Calu3 (cell line): ENCODE measurements at regions not wholly inside any gene's neighbourhood (a gene's known extent, or its start where the extent isn't known, plus 50 kb on each side); places are given as distances from the start of the nearest gene placed in this dataset.

Experiments used
- BruUV-seq: library from RNA; stranded (reverse); fragments of 400-500 nt; replicated peaks from 2 replicates; lab custom pipeline; 2021; lab: Mats Ljungman, UMichigan
- CTCF ChIA-PET: fragments of 300-600 bp; sonication (Branson Sonifier 250); formaldehyde crosslinking; loops from one replicate; lab custom pipeline; 2022; ENCODE audit warnings: antibody characterized with exemption; lab: Charles Lee
- DNase-seq: peaks from one replicate; pipeline ENCODE4 v3.0.0; 2022
- H3K27ac Mint-ChIP-seq: one replicate; pipeline ENCODE4 v1.8.0; 2022; ENCODE audit warnings: mixed read lengths; ENCODE audit not compliant: unreplicated experiment
- H3K27me3 Mint-ChIP-seq: one replicate; pipeline ENCODE4 v1.8.0; 2022; ENCODE audit warnings: mixed read lengths; ENCODE audit not compliant: unreplicated experiment
- H3K36me3 Mint-ChIP-seq: one replicate; pipeline ENCODE4 v1.8.0; 2022; ENCODE audit warnings: mild to moderate bottlenecking, moderate library complexity, mixed read lengths; ENCODE audit not compliant: insufficient read depth, unreplicated experiment
- H3K4me1 Mint-ChIP-seq: one replicate; pipeline ENCODE4 v1.8.0; 2022; ENCODE audit warnings: mild to moderate bottlenecking, low read depth, mixed read lengths; ENCODE audit not compliant: unreplicated experiment
- H3K4me3 Mint-ChIP-seq: one replicate; pipeline ENCODE4 v1.8.0; 2022; ENCODE audit warnings: mild to moderate bottlenecking, low read depth, moderate library complexity, mixed read lengths; ENCODE audit not compliant: unreplicated experiment
- H3K9me3 Mint-ChIP-seq: one replicate; pipeline ENCODE4 v1.8.0; 2022; ENCODE audit warnings: low read depth, mixed read lengths; ENCODE audit not compliant: unreplicated experiment
- CTCF ChIP-seq: fragments of 200-600 bp; IDR thresholded peaks from one replicate; pipeline ENCODE4 v1.8.0; 2022; ENCODE audit warnings: antibody characterized with exemption; ENCODE audit not compliant: unreplicated experiment
- intact Hi-C: fragments of 100-400 bp; cut with micrococcal nuclease; formaldehyde crosslinking; loops from one replicate; pipeline ENCODE4 v1.10.0; 2022; ENCODE audit not compliant: unreplicated experiment

GRCh38 chr13:99905224-99905623 lies 66.3 kb downstream of the ZIC5 start:
- H3K4me1 Mint-ChIP-seq: no peaks in the 10 kb centered on the region

GRCh38 chr13:99903140-99903539 lies 68.4 kb downstream of the ZIC5 start:
- Mint-ChIP-seq H3K9me3 (no peaks in the 10 kb centered on the region), H3K36me3 (no peaks in the 10 kb centered on the region), H3K27me3 (peaks cover 10% of the 10 kb centered on the region), H3K4me1 (no peaks in the 10 kb centered on the region), H3K27ac (no peak overlapping the region), H3K4me3 (no peak overlapping the region)
- intact Hi-C loops: no loop called here
- TF ChIP-seq CTCF: no peak
- CTCF ChIA-PET: no interaction called here
- no peak for DNase-seq
- BruUV-seq: no TSS peak

More at GRCh38 chr13:99905224-99905623, 66.3 kb downstream of the ZIC5 start:
- Mint-ChIP-seq H3K27me3 (no peaks in the 10 kb centered on the region), H3K9me3 (no peaks in the 10 kb centered on the region), H3K4me3 (no peak overlapping the region), H3K27ac (no peak overlapping the region), H3K36me3 (no peaks in the 10 kb centered on the region)
- DNase-seq: no peak
- intact Hi-C loops: no loop called here
- BruUV-seq: no TSS peak
- CTCF ChIA-PET: interaction anchor here (1.0 kb wide), 1 partner anchor 9 kb away, joined by 3 read pairs; no protein-coding TSS in a partner anchor
- no peak for TF ChIP-seq CTCF

GRCh38 chr13:99902657-99903056 lies 68.9 kb downstream of the ZIC5 start:
- H3K36me3 Mint-ChIP-seq: no peaks in the 10 kb centered on the region
- no peak for TF ChIP-seq CTCF
- DNase-seq: no peak
- H3K4me1 Mint-ChIP-seq: no peaks in the 10 kb centered on the region
- no peaks in the 10 kb centered on the region for H3K9me3 Mint-ChIP-seq
- intact Hi-C loops: no loop called here
- no TSS peak for BruUV-seq
- CTCF ChIA-PET: no interaction called here
- no peak overlapping the region for H3K27ac Mint-ChIP-seq
- peaks cover 10% of the 10 kb centered on the region for H3K27me3 Mint-ChIP-seq
- H3K4me3 Mint-ChIP-seq: no peak overlapping the region

GRCh38 chr13:99900960-99901359 lies 70.6 kb downstream of the ZIC5 start:
- CTCF ChIA-PET: no interaction called here
- no peak overlapping the region for H3K4me3 Mint-ChIP-seq
- no peaks in the 10 kb centered on the region for H3K36me3 Mint-ChIP-seq
- no TSS peak for BruUV-seq
- TF ChIP-seq CTCF: no peak
- no peak overlapping the region for H3K27ac Mint-ChIP-seq
- peaks cover 10% of the 10 kb centered on the region for H3K27me3 Mint-ChIP-seq
- DNase-seq: no peak
- intact Hi-C loops: no loop called here
- H3K4me1 Mint-ChIP-seq: no peaks in the 10 kb centered on the region
- no peaks in the 10 kb centered on the region for H3K9me3 Mint-ChIP-seq
